ENCODE measurements at regions not wholly inside any gene's neighbourhood (a gene's known extent, or its start where the extent isn't known, plus 50 kb on each side); places are given as distances from the start of the nearest gene placed in this dataset.

GRCh38 chr6:140317950-140318349 lies 943.5 kb upstream of the CITED2 start:
- TF ChIP-seq CTCF (IDR thresholded peaks at IDR 0.05; ENCODE audit: low read depth, low read length), result no peak
- TF ChIP-seq POLR2A (IDR thresholded peaks at IDR 0.05; ENCODE audit: extremely low read depth, insufficient read length), result no peak
